A673 (cell line): ENCODE measurements at regions not wholly inside any gene's neighbourhood (a gene's known extent, or its start where the extent isn't known, plus 50 kb on each side); places are given as distances from the start of the nearest gene placed in this dataset.

Source experiments
- BruUV-seq: library from RNA; stranded (reverse); fragments of 400-500 nt; replicated peaks from 2 replicates; lab custom pipeline; 2021; lab: Mats Ljungman, UMichigan
- CTCF ChIA-PET: fragments of 300-600 bp; sonication (Branson Sonifier 250); formaldehyde crosslinking; loops from one replicate; lab custom pipeline; 2022; ENCODE audit warnings: antibody characterized with exemption; lab: Charles Lee
- POLR2A ChIA-PET: fragments of 300-600 bp; sonication (Branson Sonifier 250); formaldehyde crosslinking; loops from one replicate; lab custom pipeline; 2022; ENCODE audit warnings: antibody characterized with exemption; ENCODE audit not compliant: low non-redundant PET; lab: Charles Lee
- DNase-seq: peaks from one replicate; pipeline ENCODE4 v3.0.0-alpha.2; 2015; ENCODE audit warnings: low spot score
- H3K27ac ChIP-seq: fragments of 200-600 bp; sonication (generic); 2 replicates; pipeline ENCODE4 v1.5.1; 2016; ENCODE audit warnings: mixed run types, low read depth, mild to moderate bottlenecking, mixed read lengths, antibody characterized with exemption, low read length; ENCODE audit not compliant: poor library complexity, severe bottlenecking
- H3K27me3 ChIP-seq: fragments of 200-600 bp; sonication (generic); replicated peaks from 2 replicates; pipeline ENCODE4 v1.6.1; 2017; ENCODE audit warnings: mixed run types, low read depth, mild to moderate bottlenecking, mixed read lengths, antibody characterized with exemption, low read length; ENCODE audit not compliant: insufficient read depth, poor library complexity
- H3K36me3 ChIP-seq: fragments of 200-600 bp; sonication (generic); 2 replicates; pipeline ENCODE4 v1.6.1; 2016; ENCODE audit warnings: mixed run types, mild to moderate bottlenecking, mixed read lengths, antibody characterized with exemption, low read length; ENCODE audit not compliant: insufficient read depth, poor library complexity, severe bottlenecking
- H3K4me1 ChIP-seq: fragments of 200-600 bp; sonication (generic); 2 replicates; pipeline ENCODE4 v1.6.1; 2017; ENCODE audit warnings: mixed run types, mild to moderate bottlenecking, mixed read lengths, antibody characterized with exemption, low read length; ENCODE audit not compliant: insufficient read depth, poor library complexity, severe bottlenecking
- H3K4me3 ChIP-seq: fragments of 200-600 bp; sonication (generic); 2 replicates; pipeline ENCODE4 v1.5.1; 2016; ENCODE audit warnings: low read depth, mixed run types, mild to moderate bottlenecking, mixed read lengths, low read length; ENCODE audit not compliant: poor library complexity, severe bottlenecking
- H3K9me3 ChIP-seq: fragments of 200-600 bp; sonication (generic); 2 replicates; pipeline ENCODE4 v1.6.1; 2016; ENCODE audit warnings: mixed run types, low read depth, mild to moderate bottlenecking, mixed read lengths, antibody characterized with exemption, low read length; ENCODE audit not compliant: poor library complexity, severe bottlenecking
- EZH2 ChIP-seq: fragments of 200-600 bp; sonication (generic); IDR thresholded peaks from 2 replicates; pipeline ENCODE4 v1.6.1; 2017; ENCODE audit warnings: borderline replicate concordance, low read depth, mild to moderate bottlenecking, mixed read lengths, antibody characterized with exemption, low read length; ENCODE audit not compliant: poor library complexity, severe bottlenecking
- intact Hi-C: fragments of 100-400 bp; cut with micrococcal nuclease; formaldehyde crosslinking; loops from one replicate; pipeline ENCODE4 v1.10.0; 2022; ENCODE audit not compliant: unreplicated experiment
- TF ChIP-seq, protein P1 (sequence below): fragments of 300-800, 200-600 bp; sonication (generic); conservative IDR thresholded peaks from 2 replicates; pipeline ENCODE4 v1.5.1; 2017; ENCODE audit warnings: low read depth, mild to moderate bottlenecking, antibody characterized with exemption, low read length, moderate library complexity, mixed read lengths

DNA sequence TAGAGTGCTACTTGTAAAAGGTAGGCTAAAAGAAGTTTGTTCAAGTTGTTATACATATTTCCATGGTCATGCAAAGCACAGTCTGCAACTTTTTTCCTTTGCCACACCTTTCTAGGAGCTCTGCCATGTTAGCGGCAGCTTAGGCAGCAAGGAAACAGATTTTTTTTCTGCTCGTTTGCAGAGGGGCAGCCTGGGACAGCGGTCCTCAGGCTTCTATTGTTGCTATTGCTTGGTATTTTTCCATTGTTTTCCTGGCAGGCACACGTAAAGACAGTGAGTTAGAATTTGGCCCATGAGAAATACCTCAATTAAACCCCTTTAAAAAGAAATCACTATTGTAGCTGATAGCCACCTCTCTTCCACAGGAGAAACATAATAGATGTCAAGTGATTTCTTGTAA lies 391.4 kb downstream of the SH2D1A start:
- CTCF ChIA-PET, result no interaction called here

DNA sequence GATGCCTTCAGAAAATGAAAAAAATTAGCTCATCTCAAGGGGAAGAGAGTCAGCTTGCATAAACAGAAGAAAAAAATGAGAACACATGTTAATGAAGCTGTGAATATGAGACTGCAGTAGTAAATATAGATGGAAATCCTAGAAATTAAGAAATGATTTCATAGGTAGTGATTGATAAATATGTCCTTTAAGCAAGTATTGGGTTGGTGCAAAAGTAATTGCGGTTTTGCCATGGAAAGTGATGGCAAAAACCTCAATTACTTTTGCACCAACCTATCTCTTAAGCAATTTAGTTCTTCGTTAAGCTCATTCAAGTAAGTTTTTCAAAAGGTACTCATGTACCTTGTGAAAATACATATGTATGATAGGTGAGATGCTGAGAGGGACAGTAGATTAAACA lies 400.9 kb downstream of the SH2D1A start:
- POLR2A ChIA-PET, result no interaction called here
- no peaks in the 10 kb centered on the region for H3K9me3 ChIP-seq
- no TSS peak for BruUV-seq
- no peak for DNase-seq
- intact Hi-C loops, result no loop called here
- CTCF ChIA-PET, result no interaction called here
- H3K4me3 ChIP-seq, result no peak overlapping the region
- no peaks in the 10 kb centered on the region for H3K4me1 ChIP-seq
- no peak overlapping the region for H3K27ac ChIP-seq
- no peak for TF ChIP-seq EZH2
- TF ChIP-seq, protein P1, sequence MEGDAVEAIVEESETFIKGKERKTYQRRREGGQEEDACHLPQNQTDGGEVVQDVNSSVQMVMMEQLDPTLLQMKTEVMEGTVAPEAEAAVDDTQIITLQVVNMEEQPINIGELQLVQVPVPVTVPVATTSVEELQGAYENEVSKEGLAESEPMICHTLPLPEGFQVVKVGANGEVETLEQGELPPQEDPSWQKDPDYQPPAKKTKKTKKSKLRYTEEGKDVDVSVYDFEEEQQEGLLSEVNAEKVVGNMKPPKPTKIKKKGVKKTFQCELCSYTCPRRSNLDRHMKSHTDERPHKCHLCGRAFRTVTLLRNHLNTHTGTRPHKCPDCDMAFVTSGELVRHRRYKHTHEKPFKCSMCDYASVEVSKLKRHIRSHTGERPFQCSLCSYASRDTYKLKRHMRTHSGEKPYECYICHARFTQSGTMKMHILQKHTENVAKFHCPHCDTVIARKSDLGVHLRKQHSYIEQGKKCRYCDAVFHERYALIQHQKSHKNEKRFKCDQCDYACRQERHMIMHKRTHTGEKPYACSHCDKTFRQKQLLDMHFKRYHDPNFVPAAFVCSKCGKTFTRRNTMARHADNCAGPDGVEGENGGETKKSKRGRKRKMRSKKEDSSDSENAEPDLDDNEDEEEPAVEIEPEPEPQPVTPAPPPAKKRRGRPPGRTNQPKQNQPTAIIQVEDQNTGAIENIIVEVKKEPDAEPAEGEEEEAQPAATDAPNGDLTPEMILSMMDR, result no peak
- H3K27me3 ChIP-seq, result no peaks in the 10 kb centered on the region
- H3K36me3 ChIP-seq, result no peaks in the 10 kb centered on the region

More for the DNA sequence above, 391.4 kb downstream of the SH2D1A start:
- intact Hi-C loops, result no loop called here
- no peak overlapping the region for H3K4me3 ChIP-seq
- H3K27ac ChIP-seq, result no peak overlapping the region
- no peaks in the 10 kb centered on the region for H3K36me3 ChIP-seq
- POLR2A ChIA-PET, result no interaction called here
- TF ChIP-seq EZH2, result no peak
- TF ChIP-seq, protein P1, result no peak
- H3K4me1 ChIP-seq, result no peaks in the 10 kb centered on the region
- BruUV-seq, result no TSS peak
- no peaks in the 10 kb centered on the region for H3K27me3 ChIP-seq
- H3K9me3 ChIP-seq, result no peaks in the 10 kb centered on the region
- DNase-seq, result no peak

DNA sequence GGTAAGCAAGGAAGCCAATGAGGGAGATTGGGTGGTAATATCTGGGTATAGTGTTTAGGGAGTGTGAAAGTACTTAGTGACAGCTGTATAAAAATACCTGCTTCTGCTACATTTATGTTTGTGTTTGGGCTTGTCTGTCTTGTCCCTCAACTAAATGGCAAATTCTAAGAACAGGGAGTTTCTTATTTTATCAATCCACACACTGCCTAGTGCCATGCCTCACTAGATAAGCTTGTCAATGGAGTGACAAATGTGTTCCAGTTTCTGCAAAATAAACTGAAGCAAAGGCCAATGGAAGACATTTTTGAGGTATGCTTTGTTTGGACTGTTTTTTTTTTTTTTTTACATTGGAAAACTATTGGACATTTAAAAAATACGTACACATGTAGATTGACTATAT lies 418.0 kb downstream of the SH2D1A start:
- BruUV-seq, result no TSS peak
- Histone ChIP-seq H3K4me1 (no peaks in the 10 kb centered on the region), H3K36me3 (no peaks in the 10 kb centered on the region), H3K27ac (no peak overlapping the region), H3K9me3 (no peaks in the 10 kb centered on the region), H3K4me3 (no peak overlapping the region), H3K27me3 (no peaks in the 10 kb centered on the region)
- TF ChIP-seq EZH2, result no peak
- TF ChIP-seq, protein P1, result no peak
- ChIA-PET CTCF (no interaction called here), POLR2A (no interaction called here)
- intact Hi-C loops, result no loop called here
- no peak for DNase-seq
